Left renal pelvis (tissue), 4 donors: ENCODE measurements at regions not wholly inside any gene's neighbourhood (a gene's known extent, or its start where the extent isn't known, plus 50 kb on each side); places are given as distances from the start of the nearest gene placed in this dataset.

ENCODE experiments used
- DNase-seq, 4 donors: peaks; one replicate each; pipeline ENCODE4 v3.0.0-alpha.2; 2013; ENCODE audit warnings: low read depth in 4 of 4, low spot score in 3 of 4

- DNase-seq: no peak
Measured at GRCh38 chr7:136079934-136080333, 102.8 kb upstream of the MTPN start.

GRCh38 chr7:136079478-136079892, 102.3 kb upstream of the MTPN start:
- DNase-seq: no peak

- no peak for DNase-seq
Measured at GRCh38 chr7:136079066-136079465, 101.9 kb upstream of the MTPN start.

DNA sequence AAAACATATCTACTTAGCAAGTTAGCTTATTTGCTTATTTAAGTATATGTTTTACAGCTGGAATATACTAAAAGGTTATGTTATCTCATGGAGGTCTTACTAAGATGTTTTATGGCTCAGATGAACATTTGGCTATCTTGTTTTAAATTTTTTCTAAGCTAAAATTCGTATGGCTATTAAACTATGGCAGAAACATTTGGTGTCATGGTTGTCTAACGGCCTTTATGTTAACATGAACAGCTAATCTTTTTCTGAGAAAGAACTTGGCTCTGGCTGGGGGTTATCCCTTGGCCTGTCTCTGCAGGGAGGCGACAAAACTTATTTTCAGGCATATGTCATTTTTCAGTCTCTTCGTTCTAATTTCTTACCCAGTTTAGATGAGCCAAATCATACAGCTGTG, 101.5 kb upstream of the MTPN start:
- DNase-seq: no peak

- DNase-seq: no peak
Measured at GRCh38 chr7:136076954-136077353, 99.8 kb upstream of the MTPN start.

DNA sequence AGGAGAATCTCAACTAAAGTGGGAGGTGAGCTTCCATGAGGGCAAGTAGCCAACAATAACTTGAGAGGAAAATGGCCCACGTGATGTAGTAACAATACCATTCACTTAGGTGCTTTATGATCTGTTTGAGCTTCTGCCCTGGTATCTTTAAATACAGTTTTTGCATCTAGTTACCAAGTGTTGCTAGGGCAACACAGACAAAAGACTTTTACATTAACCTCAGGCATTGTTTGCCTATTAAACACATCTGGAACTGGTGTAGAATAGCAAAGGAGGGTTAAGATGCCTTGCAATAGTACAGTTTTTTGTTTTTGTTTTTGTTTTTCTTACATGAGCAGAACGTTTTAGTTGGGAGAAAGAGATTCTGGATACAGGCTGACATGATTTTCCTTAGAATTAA, 97.7 kb upstream of the MTPN start:
- no peak for DNase-seq

- DNase-seq: no peak
Measured at GRCh38 chr7:136072447-136072846, 95.3 kb upstream of the MTPN start.

GRCh38 chr7:136070736-136071505, 93.8 kb upstream of the MTPN start:
- DNase-seq: peak in 1 of 4 donors; percentile 35

DNA sequence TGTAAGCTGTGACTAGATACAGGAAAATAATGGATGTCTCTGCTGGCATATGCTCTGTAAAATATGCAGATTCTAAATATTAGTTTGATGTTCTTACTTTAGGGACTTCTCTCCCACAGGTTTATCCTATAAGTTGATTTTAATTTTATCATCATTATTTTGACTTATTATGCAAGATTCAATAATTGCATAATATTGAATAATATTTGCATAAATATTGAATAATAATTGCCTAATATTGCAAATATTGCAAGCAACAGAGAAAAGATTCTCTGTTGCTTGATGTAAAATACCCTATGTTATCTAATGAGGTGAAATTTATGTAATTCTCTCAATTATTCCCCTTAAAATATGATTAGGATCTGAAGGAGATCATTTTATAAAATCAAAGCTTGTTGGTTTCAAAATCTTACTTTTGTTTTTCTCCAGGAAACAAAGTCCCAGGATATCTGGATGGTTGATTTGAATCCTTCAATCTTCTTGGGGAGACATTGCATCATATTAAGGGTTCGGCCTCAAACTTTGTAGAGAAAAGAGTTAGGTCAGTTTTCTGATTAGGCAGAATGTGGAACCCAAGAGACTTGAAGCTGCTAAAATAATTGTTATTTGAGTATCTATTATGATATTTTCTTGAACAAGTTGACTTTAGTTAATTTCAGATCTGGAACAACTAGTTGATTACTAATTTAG, 92.8 kb upstream of the MTPN start:
- DNase-seq: no peak

- no peak for DNase-seq
Measured at GRCh38 chr7:136067277-136067676, 90.1 kb upstream of the MTPN start.

DNA sequence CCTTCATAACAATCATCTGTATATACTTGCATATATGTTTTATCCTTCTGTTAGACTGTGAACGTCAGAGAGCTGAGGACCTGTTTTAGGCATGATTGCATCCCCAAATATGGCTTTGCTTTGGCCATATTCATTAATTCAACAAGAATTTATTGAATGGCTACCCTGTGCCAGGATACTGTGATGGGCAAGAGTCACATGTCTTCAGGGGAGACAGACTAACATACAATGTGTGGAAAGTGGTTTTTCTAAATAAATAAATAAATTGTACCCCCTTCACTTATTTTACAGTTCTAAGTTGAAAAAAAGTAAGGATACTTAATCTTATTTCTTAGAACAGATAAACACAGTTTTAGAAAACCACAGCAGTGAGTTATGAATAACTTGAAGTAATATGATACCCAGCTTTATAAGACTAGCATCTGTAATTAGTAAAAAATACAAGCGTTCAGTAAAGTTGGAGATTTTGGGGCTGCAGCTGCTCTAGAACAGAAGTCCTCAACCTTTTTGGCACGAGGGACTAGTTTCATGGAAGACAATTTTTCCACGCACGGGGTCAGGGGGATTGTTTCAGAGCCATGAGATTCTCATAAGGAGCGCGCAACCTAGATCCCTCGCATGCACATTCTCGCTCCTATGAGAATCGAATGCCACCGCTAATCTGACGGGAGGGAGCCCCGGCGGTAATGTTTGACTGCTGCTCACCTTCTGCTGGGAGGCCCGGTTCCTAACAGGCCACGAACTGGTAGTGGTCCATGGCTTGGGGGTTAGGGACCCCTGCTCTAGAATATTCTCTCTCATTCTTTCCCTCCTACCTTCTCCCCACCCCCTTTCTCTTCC, 89.4 kb upstream of the MTPN start:
- no peak for DNase-seq

- no peak for DNase-seq
Measured at GRCh38 chr7:136064627-136065237, 87.6 kb upstream of the MTPN start.

GRCh38 chr7:136064081-136064480, 86.9 kb upstream of the MTPN start:
- DNase-seq: no peak

DNA sequence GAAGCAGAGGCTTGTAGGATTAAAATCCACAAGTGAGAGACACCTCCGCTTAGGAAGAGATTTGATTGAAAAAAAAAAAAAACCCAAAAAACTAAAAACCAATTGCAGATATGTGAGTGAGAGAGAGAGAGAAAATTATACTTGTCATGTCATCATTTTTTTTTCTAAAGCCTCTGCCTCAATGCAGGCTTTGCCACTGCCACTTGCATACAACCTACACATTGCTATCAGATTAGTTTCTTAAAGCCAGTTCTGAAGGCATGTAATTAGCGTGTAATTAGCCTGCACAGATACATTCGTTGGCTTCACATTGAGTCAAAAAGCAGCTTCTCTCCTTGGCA, 86.1 kb upstream of the MTPN start:
- DNase-seq: no peak

GRCh38 chr7:136062625-136063325, 85.6 kb upstream of the MTPN start:
- DNase-seq: no peak

- no peak for DNase-seq
Measured at GRCh38 chr7:136061433-136061832, 84.3 kb upstream of the MTPN start.

- no peak for DNase-seq
Measured at GRCh38 chr7:136058546-136058945, 81.4 kb upstream of the MTPN start.

- no peak for DNase-seq
Measured at GRCh38 chr7:136057509-136057908, 80.3 kb upstream of the MTPN start.

- DNase-seq: no peak
Measured at GRCh38 chr7:136056651-136057231, 79.6 kb upstream of the MTPN start.

DNA sequence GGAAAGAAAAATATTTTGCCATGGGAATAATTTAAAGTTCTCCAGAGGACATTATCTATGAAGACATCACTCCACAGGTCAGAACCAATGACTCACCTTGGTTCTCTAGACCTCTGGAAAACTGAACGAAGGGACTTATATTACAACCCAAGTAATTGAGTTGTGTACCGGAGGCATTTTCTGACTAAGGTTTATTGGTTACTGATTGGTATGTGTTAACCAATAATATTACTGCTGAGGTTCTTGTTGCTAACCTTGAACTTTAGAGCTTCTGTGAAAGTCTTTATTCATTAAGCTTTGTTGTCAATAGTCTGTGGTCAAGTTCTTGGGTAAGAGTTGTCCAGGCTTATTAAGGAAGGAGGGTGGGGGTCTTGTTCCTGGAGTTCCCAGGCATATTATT, 78.1 kb upstream of the MTPN start:
- no peak for DNase-seq
